Ramos (cell line): ENCODE measurements at regions not wholly inside any gene's neighbourhood (a gene's known extent, or its start where the extent isn't known, plus 50 kb on each side); places are given as distances from the start of the nearest gene placed in this dataset.

Source experiments
- in situ Hi-C: fragments of 300-500 bp; cut with MboI; formaldehyde crosslinking; loops from one replicate; pipeline ENCODE4 v1.14.3; 2022; ENCODE audit warnings: low sequenced_read_pairs; ENCODE audit not compliant: unreplicated experiment

GRCh38 chr7:156460858-156461627 is 179.5 kb upstream of the RNF32 start:
- in situ Hi-C loops = loop anchor here (10.0 kb wide), 1 partner anchor 646 kb away; the partner anchor contains the start of gene SHH

GRCh38 chr7:156459582-156459981 is 181.0 kb upstream of the RNF32 start:
- in situ Hi-C loops = no loop called here

GRCh38 chr7:156459067-156459466 is 181.5 kb upstream of the RNF32 start:
- in situ Hi-C loops = no loop called here

DNA sequence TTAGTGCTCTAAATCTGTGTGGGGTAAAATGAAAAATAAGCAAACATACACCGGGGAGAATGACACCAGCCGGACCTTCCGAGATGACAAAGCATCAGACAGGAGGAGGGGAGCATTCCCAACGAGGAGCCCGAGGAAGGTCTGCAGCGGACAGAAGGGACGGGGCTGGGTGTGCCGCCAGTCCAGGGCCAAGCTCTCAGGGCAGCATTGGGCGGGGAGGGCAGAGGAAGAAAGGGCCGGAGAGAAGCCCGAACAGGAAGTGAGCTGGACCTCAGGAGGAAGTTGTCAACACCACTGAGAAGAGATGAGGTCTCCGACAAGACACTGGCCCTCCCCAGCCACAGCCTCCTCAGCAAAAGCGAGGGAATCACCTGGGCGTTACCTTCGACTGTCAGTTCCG is 182.6 kb upstream of the RNF32 start:
- in situ Hi-C loops = no loop called here

DNA sequence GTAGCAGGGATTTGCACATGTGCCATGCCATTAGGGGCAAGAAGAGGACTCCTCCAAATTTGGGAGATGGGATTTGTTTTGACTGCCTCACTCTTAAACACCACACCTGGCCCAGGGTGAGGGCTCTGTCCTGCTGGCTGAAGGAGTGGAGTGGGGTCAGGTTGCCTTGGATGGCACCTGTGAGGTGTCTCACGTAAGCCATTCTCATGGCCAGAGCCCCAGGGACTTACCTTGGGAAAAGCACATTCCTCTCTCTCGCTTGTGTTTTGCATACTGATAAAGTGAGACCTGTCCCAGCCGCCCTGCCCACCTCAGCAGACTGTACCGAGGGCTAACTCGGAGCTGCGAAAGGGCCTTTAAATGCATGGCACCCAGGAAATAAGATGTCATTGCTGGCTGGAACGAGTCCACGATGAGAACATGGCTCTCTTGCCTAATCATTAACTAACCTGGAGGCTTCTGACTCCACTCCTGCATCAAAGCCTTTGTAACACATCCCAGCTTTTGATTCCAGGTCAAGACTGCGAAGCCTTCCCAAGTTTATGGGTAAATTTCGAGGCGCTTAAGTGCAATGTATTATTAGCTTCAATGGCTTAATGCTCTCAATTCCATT is 184.0 kb upstream of the RNF32 start:
- in situ Hi-C loops = no loop called here

DNA sequence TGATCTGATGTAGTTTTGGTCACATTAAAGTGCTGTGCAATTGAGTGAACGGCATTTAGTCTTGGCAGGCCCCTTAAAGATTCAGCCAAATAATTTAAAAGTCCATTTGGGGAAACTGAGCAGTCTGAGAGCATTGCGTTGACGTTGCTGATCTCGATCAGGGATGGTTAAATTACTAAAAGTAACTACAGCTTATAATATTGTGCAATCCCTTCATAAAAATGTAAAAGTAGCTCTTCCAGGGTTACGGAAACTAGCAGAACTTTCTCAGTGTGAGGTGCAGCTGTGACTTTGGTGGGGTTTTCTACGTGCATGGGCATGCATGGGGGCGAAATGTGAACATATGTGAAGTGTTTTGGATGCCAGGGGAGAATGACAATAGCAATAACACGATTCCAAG is 184.5 kb upstream of the RNF32 start:
- in situ Hi-C loops = no loop called here

DNA sequence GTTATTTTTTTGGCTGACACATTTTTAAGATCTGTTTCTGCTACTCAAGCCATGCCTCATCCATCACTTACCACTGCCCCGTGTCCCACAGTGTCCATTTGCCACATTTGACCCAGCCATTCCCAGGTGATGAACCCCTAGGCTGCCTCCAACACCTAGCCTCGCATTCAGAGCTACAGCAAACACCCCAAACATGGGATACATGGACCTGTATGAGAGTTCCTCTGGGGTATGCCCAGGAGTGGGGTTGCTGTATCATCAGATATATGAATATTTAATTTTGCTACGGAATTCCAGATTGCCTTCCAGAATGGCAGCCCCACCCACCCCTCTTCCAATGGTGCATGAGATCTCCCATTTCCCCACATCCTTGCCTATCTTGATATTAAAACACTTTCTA is 190.1 kb upstream of the RNF32 start:
- in situ Hi-C loops = no loop called here

DNA sequence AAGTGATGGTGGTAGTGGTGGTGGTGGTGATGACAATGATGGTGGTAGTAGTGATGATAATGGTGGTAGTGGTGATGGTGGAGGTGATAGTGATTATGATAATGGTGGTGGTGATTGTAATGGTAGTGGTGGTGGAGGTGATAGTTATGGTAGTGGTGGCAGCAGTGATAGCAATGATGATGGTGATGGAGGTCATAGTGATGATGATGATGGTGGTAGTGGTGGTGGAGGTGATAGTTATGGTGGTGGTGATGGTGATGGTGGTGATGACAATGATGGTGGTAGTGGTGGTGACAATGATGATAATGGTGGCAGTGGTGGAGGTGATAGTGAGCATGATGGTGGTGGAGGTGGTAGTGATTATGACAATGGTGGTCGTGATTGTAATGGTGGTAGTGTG is 191.7 kb upstream of the RNF32 start:
- in situ Hi-C loops = no loop called here

DNA sequence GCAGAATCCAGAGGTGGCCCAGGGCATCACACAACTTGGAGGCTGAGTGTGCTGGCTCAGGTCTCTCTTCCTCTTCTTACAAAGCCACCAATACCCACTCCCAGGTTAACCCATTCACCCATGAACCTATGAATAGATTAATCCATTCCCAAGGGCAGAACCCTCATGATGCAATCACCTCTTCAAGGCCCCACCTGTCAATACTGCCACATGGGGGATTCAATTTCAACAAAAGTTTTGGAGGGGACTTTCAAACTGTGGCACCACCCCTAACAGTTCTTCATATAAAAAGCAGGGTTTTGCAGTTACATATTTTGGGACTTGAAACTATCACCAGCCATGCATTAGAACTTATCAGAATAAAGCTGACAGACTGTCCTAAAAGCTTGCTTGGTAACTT is 193.6 kb upstream of the RNF32 start:
- in situ Hi-C loops = no loop called here

GRCh38 chr7:156445997-156446761 is 194.4 kb upstream of the RNF32 start:
- in situ Hi-C loops = no loop called here

- in situ Hi-C loops = no loop called here
Observed at GRCh38 chr7:156442516-156442915, 198.1 kb upstream of the RNF32 start.

DNA sequence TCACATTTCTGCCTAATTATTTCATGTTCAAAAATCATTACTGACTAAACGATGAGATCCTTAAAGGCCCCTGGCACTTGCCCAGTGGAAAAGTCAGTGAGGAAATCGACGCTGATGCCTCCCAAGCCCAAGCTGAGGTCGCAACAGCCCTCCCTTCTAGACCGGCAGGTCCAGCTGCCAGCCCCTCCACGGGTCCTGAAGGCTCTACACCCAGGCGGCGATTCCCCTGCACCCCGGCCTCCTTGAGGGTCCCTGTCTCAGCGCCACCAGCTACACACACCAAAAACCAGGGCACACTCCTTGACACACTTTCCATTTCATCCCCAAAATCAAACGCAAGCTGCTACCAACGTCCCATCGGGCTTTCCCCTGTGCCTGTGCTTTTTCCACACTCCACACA is 200.1 kb upstream of the RNF32 start:
- in situ Hi-C loops = no loop called here

GRCh38 chr7:156438011-156438410 is 202.6 kb upstream of the RNF32 start:
- in situ Hi-C loops = no loop called here

DNA sequence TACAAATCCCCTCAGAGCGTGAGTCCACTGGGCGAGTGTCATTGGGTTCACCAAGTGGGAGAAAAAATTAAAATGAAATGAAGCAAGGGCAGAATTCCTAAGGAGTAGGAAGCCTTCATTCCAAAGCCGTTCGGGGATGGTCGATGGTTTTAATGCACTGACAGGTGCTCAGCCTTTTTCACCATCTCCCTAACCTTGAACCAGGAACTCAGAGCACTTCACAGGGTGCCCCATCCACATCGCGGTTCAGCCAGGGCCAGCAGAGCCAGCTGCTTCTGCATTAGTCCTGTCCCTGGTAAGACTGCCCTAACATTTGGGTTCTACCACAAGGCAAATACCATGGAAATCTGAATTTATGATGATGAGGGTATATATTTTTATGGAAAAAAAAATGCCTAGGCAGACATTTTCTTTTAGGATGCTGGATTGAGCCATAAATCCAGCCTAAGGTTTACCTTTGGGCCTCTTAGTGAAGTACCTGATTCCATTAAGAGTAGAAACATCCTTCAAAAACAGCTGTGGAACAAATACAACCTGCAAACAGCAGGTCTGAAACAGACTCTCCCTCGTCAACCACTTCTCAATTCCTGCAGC is 203.5 kb upstream of the RNF32 start:
- in situ Hi-C loops = no loop called here

DNA sequence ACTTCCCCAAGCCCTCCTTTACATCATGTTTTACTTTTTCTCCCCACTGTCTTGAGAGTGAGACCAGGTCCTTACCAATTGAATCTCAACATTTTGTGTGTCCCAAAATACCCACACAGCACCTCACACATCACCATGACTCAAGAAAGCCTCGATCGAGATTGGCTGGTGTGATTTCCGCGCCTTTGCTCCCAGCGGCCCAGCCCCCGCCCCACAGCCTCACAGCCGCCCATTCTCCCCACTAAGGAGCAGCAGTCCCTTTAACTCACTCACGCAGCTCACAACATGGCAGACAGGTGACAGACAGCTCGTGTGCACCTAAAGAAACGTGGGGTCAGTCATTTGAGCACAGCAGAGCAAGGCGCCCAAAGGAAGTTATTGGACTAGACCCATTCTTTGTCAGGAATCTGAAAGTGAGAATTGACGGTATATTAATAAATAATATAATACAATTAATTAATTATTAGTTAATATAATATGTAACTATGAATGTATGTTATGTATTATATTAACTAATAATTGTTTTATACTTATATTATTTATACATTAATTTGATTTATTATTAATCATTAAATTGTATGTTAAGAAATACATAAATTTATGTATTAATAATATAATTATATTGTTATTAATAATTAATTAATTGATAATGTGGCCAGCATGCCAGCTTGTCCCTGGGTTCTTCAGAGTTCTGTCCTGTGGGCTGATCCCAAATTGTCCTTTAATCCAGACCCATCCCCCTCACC is 204.9 kb upstream of the RNF32 start:
- in situ Hi-C loops = no loop called here

DNA sequence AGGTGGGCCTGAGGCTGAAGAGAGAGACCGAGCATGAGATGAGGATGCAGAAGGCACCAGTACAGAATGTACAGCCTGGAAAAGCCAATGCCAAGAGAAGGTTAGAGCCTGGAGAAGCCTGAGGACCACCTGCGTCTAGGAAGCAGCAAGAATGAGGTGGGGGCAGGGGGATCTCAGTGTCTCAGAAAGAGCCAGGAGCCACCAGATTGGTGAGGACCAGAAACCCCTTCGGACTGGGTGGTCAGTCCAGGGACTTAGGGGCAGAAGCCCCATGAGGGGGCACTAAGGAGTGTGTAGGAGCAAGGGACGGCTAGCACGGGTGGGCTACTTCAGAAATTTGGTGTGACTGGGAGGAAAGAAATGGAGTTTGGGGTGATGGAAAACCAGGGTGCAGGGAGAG is 205.9 kb upstream of the RNF32 start:
- in situ Hi-C loops = no loop called here

- in situ Hi-C loops = no loop called here
Observed at GRCh38 chr7:156432018-156432417, 208.6 kb upstream of the RNF32 start.

DNA sequence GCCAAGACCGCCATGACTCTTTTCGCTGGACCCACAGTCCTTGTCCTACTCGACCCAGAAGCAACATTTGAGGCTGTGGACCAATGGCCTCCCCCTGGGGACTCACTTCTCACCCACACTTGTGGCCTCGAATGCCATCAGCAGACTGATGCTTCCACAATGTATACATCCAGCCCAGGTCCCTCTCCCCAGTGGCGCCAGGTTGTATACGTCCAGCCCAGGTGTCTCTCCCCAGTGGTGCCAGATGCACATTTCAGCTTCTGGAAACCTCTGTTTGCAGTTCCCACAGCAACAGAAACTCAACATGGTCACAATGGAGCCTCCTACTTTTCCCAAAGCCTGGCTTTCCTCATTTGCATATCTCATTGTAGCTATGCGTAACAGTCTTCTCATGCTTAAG is 210.5 kb upstream of the RNF32 start:
- in situ Hi-C loops = no loop called here

DNA sequence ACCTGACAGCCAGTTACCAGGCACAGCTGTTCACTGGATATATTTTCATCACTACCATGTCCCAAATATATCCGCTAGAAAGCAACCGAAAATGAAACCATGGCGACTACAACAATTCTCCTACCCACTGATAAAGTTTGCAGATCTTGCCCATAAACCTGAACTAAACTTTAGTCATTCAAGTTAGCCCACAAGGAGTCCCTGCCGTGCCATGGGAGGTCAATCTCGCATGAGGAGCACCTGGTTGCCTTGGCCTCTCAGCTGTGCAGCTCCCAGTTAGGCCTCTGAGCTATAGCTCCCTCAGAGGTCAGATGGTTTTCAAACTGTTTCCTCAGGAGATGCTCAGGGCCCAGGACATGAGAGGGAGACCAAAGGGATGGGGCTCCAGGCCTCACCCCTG is 211.1 kb upstream of the RNF32 start:
- in situ Hi-C loops = no loop called here

DNA sequence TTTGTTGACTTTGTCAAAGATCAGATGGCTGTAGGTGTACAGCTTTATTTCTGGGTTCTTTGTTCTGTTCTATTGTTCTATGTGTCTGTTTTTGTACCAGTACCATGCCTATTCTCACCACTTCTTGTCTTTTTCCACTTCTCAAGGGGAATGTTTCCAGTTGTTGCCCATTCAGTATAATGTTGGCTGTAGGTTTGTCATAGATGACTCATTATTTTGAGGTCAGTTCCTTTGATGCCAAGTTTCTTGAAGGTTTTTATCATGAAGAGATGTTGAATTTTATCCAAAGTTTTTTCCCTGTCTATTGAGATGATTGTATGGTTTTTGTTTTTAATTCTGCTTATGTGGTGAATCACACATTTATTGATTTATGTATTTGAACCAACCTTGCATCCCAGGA is 216.7 kb upstream of the RNF32 start:
- in situ Hi-C loops = no loop called here
